Gastrocnemius medialis (tissue), 4 donors: ENCODE measurements at regions not wholly inside any gene's neighbourhood (a gene's known extent, or its start where the extent isn't known, plus 50 kb on each side); places are given as distances from the start of the nearest gene placed in this dataset.

Source experiments
- ATAC-seq, 2 donors: fragments of 150-250 bp; one replicate each; pipeline ENCODE4 v1.9.1; 2016
- DNase-seq, 2 donors: peaks; one replicate each; pipeline ENCODE4 v3.0.0-alpha.2; 2019
- H3K27ac ChIP-seq, 4 donors: fragments of 200-600 bp; sonication (generic); 1 replicate in 1 of 4; 2 replicates in 3 of 4; pipeline ENCODE4 v1.5.1; 2016 to 2018; ENCODE audit warnings: mild to moderate bottlenecking in 2 of 4, moderate library complexity in 1 of 4
- H3K27me3 ChIP-seq, 3 donors: fragments of 200-600 bp; sonication (generic) in 2 of 3; 1 replicate in 1 of 3; 2 replicates in 2 of 3; pipeline versions ENCODE4 v1.5.1 to v1.6.0; 2016 to 2019; ENCODE audit warnings: mild to moderate bottlenecking in 1 of 3, moderate library complexity in 1 of 3
- H3K36me3 ChIP-seq, 2 donors: fragments of 200-600 bp; sonication (generic) in 1 of 2; one replicate each; pipeline ENCODE4 v1.5.1; 2017 to 2018
- H3K4me1 ChIP-seq, 2 donors: fragments of 200-600 bp; sonication (generic) in 1 of 2; one replicate each; pipeline ENCODE4 v1.5.1; 2016 to 2017; ENCODE audit warnings: mild to moderate bottlenecking in 2 of 2
- H3K4me3 ChIP-seq, 4 donors: fragments of 200-600 bp; sonication (generic) in 3 of 4; 1 replicate in 1 of 4; 2 replicates in 3 of 4; pipeline ENCODE4 v1.5.1; 2016 to 2019; ENCODE audit warnings: mild to moderate bottlenecking in 2 of 4
- H3K9me3 ChIP-seq, 3 donors: fragments of 200-600 bp; sonication (generic) in 2 of 3; 1 replicate in 1 of 3; 2 replicates in 2 of 3; pipeline ENCODE4 v1.5.1; 2016 to 2019
- POLR2A ChIP-seq, 2 donors: fragments of 450-650 bp; IDR thresholded peaks; one replicate each; pipeline ENCODE4 v1.6.1; 2017; ENCODE audit warnings: antibody characterized with exemption in 2 of 2, mild to moderate bottlenecking in 2 of 2, moderate library complexity in 2 of 2
- in situ Hi-C, 4 donors: fragments of 200-750 bp; cut with MboI; loops; one replicate each; pipeline versions ENCODE4 v1.15.0 to v1.8.0; 2017; ENCODE audit warnings: low sequenced_read_pairs in 4 of 4
- intact Hi-C: fragments of 100-400 bp; cut with DNase I; formaldehyde crosslinking; loops from one replicate; pipeline ENCODE4 v1.15.1; 2023; ENCODE audit warnings: low total_unique reads
- TF ChIP-seq, protein P1 (sequence below), 5 experiments: fragments of 450-650 bp in 3 of 5; fragments of 200-600 bp in 2 of 5; sonication (generic) in 2 of 5; IDR thresholded peaks in 4 of 5; conservative IDR thresholded peaks in 1 of 5; 1 replicate in 4 of 5; 2 replicates in 1 of 5; pipeline ENCODE4 v1.5.1; 2016 to 2019; ENCODE audit warnings: antibody characterized with exemption in 5 of 5, mild to moderate bottlenecking in 3 of 5, moderate library complexity in 3 of 5

DNA sequence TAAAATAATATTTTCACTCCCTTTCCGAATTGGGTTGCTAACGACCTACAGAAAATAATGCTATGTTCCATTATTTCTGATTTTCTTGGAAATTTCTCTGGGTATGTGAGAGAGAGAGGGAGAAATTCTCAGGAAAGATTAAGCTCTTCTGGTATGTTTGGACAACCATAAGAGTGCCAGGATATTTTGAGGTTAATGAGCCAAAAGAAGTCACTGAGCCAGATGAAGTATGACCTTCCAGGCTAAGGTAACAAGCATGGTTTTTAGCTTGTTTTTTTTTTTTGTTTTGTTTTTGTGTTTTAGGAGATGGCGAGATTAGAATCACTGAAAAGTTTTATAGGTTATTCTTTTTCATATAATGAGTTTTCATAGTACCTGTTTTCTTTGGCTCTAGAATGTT lies 171.0 kb upstream of the FOXP2 start:
- no peak for TF ChIP-seq POLR2A (IDR thresholded peaks at IDR 0.05)
- TF ChIP-seq, protein P1, sequence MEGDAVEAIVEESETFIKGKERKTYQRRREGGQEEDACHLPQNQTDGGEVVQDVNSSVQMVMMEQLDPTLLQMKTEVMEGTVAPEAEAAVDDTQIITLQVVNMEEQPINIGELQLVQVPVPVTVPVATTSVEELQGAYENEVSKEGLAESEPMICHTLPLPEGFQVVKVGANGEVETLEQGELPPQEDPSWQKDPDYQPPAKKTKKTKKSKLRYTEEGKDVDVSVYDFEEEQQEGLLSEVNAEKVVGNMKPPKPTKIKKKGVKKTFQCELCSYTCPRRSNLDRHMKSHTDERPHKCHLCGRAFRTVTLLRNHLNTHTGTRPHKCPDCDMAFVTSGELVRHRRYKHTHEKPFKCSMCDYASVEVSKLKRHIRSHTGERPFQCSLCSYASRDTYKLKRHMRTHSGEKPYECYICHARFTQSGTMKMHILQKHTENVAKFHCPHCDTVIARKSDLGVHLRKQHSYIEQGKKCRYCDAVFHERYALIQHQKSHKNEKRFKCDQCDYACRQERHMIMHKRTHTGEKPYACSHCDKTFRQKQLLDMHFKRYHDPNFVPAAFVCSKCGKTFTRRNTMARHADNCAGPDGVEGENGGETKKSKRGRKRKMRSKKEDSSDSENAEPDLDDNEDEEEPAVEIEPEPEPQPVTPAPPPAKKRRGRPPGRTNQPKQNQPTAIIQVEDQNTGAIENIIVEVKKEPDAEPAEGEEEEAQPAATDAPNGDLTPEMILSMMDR (IDR thresholded peaks at IDR 0.05 in 4 of 5, conservative IDR thresholded peaks at IDR 0.05 in 1 of 5), result no peak
- intact Hi-C loops (no loop called here), in situ Hi-C loops (no loop called here)
- Histone ChIP-seq H3K9me3 (no peaks in the 10 kb centered on the region), H3K27ac (no peak overlapping the region), H3K4me3 (no peak overlapping the region), H3K27me3 (no peaks in the 10 kb centered on the region), H3K4me1 (peaks cover 12% of the 10 kb centered on the region in 2 donors), H3K36me3 (no peaks in the 10 kb centered on the region)
- DNase-seq, result no peak
- no peak for ATAC-seq

DNA sequence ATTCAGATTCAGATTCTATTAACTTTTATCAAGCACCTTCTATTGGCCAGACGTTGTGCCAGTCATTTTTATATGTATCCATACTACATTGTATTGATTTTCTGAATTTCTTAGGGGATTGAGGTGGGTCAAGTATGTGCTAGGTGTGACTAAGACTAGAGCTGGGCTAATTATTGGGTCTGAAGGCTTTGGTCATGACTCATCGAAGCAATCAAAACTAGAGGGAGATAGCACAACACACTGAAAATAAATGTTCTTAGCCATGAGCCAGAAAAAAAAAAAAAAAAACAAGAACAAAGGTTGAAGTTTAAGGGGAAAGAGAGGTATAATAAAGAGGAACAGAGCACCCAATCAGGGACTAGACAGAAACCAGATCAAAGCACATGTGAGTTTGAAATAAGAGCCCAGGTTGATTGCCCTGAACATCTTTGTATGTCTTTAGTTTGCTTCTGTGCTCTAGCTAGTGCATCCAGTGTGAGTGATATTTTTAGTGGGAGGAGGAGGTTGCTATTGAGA lies 171.6 kb upstream of the FOXP2 start:
- DNase-seq, result no peak
- no peak for TF ChIP-seq POLR2A (IDR thresholded peaks at IDR 0.05)
- TF ChIP-seq, protein P1 (IDR thresholded peaks at IDR 0.05 in 4 of 5, conservative IDR thresholded peaks at IDR 0.05 in 1 of 5), result no peak
- Histone ChIP-seq H3K4me3 (no peak overlapping the region), H3K27me3 (no peaks in the 10 kb centered on the region), H3K36me3 (no peaks in the 10 kb centered on the region), H3K27ac (peak overlapping the region in 1 of 4 donors; percentile 1), H3K9me3 (no peaks in the 10 kb centered on the region), H3K4me1 (peaks cover 12% of the 10 kb centered on the region in 2 donors)
- in situ Hi-C loops, result no loop called here
- intact Hi-C loops, result no loop called here
- ATAC-seq, result peak in 1 of 2 donors; percentile 47

DNA sequence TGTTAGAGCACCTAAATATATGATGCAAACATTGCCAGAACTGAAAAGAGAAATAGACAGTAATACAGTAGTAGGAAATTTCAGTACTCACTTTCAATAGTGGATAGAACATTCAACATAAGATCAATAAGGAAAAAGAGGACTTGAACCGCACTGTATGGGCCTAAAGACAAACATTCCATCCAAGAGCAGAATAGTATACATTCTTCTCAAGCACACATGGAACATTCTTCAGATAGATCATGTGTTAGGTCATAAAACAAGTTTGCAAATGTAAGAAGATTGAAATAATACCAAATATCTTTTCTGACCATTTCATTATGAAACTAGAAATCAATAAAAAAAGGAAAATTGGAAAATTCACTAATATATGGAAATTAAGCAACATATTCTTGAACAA lies 185.4 kb upstream of the FOXP2 start:
- intact Hi-C loops (no loop called here), in situ Hi-C loops (no loop called here)
- ATAC-seq (no peak), DNase-seq (no peak)
- H3K36me3 ChIP-seq, result no peaks in the 10 kb centered on the region
- peaks cover 8 to 18% of the 10 kb centered on the region in 2 donors for H3K4me1 ChIP-seq
- TF ChIP-seq, protein P1 (IDR thresholded peaks at IDR 0.05 in 4 of 5, conservative IDR thresholded peaks at IDR 0.05 in 1 of 5), result no peak
- TF ChIP-seq POLR2A (IDR thresholded peaks at IDR 0.05), result no peak
- no peak overlapping the region for H3K4me3 ChIP-seq
- H3K27me3 ChIP-seq, result no peaks in the 10 kb centered on the region
- no peaks in the 10 kb centered on the region for H3K9me3 ChIP-seq
- no peak overlapping the region for H3K27ac ChIP-seq

DNA sequence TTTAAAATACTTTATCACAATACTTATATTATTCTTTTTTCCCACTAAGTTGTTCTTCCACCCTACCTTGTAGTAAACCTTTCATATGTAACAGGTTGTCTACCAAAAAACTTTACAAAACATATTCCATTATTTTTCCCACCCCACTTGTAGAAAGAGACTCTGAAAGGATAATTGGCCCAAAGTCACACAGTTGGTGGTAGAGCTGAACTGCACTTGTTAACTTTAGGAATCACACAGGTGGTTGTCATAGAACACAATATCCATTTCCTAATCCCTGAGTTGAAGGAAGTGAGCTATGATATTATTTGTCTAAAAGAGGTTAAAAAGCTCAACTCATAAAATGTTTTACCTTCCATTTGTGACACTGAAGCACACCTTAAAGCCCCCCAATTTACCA lies 188.8 kb upstream of the FOXP2 start:
- Histone ChIP-seq H3K9me3 (no peaks in the 10 kb centered on the region), H3K4me3 (no peak overlapping the region), H3K27ac (no peak overlapping the region), H3K36me3 (no peaks in the 10 kb centered on the region), H3K27me3 (no peaks in the 10 kb centered on the region), H3K4me1 (no peaks in the 10 kb centered on the region)
- TF ChIP-seq POLR2A (IDR thresholded peaks at IDR 0.05), result no peak
- TF ChIP-seq, protein P1 (IDR thresholded peaks at IDR 0.05 in 4 of 5, conservative IDR thresholded peaks at IDR 0.05 in 1 of 5), result no peak
- DNase-seq (no peak), ATAC-seq (no peak)
- in situ Hi-C loops, result no loop called here
- intact Hi-C loops, result no loop called here

DNA sequence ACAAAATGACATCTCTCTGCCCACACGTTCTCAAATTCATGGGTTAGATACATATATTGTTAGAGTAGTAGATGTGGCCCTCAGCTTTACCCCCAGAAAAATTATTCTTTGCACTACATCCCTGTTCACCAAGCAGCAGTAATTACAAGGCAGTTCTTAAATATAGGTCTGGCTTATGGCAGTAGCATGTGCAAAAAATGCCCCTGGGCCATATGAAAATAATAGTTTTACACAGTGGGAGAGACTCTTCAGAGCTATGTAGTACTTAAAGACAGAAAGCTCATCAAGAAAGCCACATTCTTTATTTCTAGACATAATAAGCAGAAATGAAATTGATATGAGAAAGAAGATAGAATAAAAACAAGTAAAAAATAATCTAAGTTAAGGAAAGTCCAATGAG lies 196.3 kb upstream of the FOXP2 start:
- intact Hi-C loops (loop anchor here (5.0 kb wide), 1 partner anchor 49 kb away; no protein-coding TSS in a partner anchor), in situ Hi-C loops (no loop called here)
- Histone ChIP-seq H3K36me3 (no peaks in the 10 kb centered on the region), H3K9me3 (no peaks in the 10 kb centered on the region), H3K27me3 (no peaks in the 10 kb centered on the region), H3K4me3 (no peak overlapping the region), H3K4me1 (peaks cover 0 to 8% of the 10 kb centered on the region in 2 donors), H3K27ac (no peak overlapping the region)
- ATAC-seq (no peak), DNase-seq (no peak)
- no peak for TF ChIP-seq POLR2A (IDR thresholded peaks at IDR 0.05)
- TF ChIP-seq, protein P1 (IDR thresholded peaks at IDR 0.05 in 4 of 5, conservative IDR thresholded peaks at IDR 0.05 in 1 of 5), result no peak
